ENCODE measurements at regions not wholly inside any gene's neighbourhood (a gene's known extent, or its start where the extent isn't known, plus 50 kb on each side); places are given as distances from the start of the nearest gene placed in this dataset.

DNA sequence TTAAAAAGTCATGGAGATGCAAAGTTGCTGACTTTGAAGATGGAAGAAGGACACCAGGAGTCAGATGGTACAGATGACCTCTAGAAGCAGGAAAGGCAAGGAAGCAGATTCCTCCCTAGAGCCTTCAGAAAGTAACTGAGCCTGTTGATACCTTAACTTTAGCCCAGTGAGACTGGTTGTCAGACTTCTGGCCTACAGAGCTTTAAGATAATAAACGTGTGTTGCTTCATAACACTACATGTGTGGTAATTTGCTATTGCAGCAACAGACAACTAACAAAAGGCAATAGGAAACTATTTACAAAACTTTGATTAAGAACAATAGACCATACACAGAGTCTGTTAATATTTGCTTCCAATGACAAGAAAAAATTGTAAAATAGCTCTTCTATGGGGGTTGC, 102.0 kb upstream of the USP38 start:
- Histone ChIP-seq H3K4me3 (ENCODE audit: low read depth in 1 of 2, low read length in 2 of 2) (no peak overlapping the region), H3K27ac (ENCODE audit: low read length) (no peak overlapping the region), H3K9me3 (ENCODE audit: control insufficient read depth in 1 of 2, low read length in 2 of 2) (no peaks in the 10 kb centered on the region), H3K36me3 (ENCODE audit: control insufficient read depth in 1 of 2, insufficient read depth in 2 of 2, low read length in 2 of 2) (no peaks in the 10 kb centered on the region), H3K27me3 (ENCODE audit: low read depth, low read length) (no peaks in the 10 kb centered on the region), H3K4me1 (ENCODE audit: control insufficient read depth in 1 of 2, insufficient read depth in 2 of 2, low read length in 2 of 2) (no peaks in the 10 kb centered on the region)

DNA sequence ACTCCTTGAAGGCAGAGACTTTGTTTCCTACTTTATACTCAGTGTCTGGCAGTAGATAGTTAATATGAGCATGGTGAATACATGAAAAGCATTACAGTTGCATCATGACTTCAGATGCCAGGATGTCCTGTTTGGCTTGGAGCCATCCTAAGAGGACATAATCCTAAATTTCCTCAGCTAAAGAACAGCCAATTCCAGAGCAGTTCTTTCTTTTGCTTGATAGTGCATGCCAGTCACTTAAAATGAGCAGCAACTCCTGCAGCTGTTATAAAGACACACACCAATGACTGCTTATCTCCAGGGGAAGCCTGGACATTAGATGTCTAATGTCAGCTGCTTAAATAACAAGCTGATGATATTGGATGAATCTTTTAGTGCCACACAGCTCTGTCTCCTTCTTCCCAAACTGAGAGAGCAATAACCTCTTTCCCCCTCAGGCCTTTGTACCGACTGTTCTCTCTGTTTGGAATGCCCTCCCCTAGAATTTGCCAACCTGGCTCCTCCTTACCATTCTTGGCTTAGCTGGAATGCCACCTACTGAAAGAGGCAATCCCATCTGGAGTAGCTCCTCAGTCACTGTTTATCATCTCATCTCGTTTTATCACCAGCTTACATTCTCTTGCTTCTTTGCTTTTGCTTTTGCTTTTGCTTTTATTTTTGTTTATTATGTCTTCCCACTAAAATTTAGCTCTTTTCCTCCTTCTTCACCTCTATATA, 100.8 kb upstream of the USP38 start:
- no peaks in the 10 kb centered on the region for H3K9me3 ChIP-seq (ENCODE audit: control insufficient read depth in 1 of 2, low read length in 2 of 2)
- H3K4me1 ChIP-seq (ENCODE audit: control insufficient read depth in 1 of 2, insufficient read depth in 2 of 2, low read length in 2 of 2) = no peaks in the 10 kb centered on the region
- no peaks in the 10 kb centered on the region for H3K36me3 ChIP-seq (ENCODE audit: control insufficient read depth in 1 of 2, insufficient read depth in 2 of 2, low read length in 2 of 2)
- no peaks in the 10 kb centered on the region for H3K27me3 ChIP-seq (ENCODE audit: low read depth, low read length)
- H3K27ac ChIP-seq (ENCODE audit: low read length) = no peak overlapping the region
- H3K4me3 ChIP-seq (ENCODE audit: low read depth in 1 of 2, low read length in 2 of 2) = no peak overlapping the region

DNA sequence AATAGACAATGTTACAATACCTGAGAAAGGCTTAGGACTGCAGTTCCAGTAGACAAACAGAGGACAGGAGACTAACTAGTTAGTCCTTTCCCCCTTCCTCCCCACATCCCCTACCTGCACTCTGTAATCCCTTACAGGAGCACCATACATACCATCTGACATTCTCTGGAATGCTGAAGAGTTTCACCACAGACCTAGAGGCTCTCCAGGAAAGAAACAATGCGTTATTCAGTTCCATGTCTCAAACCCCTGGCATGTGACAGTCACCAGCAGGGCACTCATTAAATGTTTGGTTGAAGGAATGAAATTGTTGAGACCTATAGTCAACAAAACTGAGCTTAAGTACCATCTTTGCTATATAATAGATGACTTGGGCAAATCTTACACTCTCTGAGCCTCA, 100.2 kb upstream of the USP38 start:
- Histone ChIP-seq H3K27me3 (ENCODE audit: low read depth, low read length) (no peaks in the 10 kb centered on the region), H3K36me3 (ENCODE audit: control insufficient read depth in 1 of 2, insufficient read depth in 2 of 2, low read length in 2 of 2) (no peaks in the 10 kb centered on the region), H3K4me3 (ENCODE audit: low read depth in 1 of 2, low read length in 2 of 2) (no peak overlapping the region), H3K4me1 (ENCODE audit: control insufficient read depth in 1 of 2, insufficient read depth in 2 of 2, low read length in 2 of 2) (no peaks in the 10 kb centered on the region), H3K27ac (ENCODE audit: low read length) (no peak overlapping the region), H3K9me3 (ENCODE audit: control insufficient read depth in 1 of 2, low read length in 2 of 2) (no peaks in the 10 kb centered on the region)

GRCh38 chr4:143085224-143085623, 99.5 kb upstream of the USP38 start:
- no peaks in the 10 kb centered on the region for H3K27me3 ChIP-seq (ENCODE audit: low read depth, low read length)
- no peak overlapping the region for H3K27ac ChIP-seq (ENCODE audit: low read length)
- no peaks in the 10 kb centered on the region for H3K9me3 ChIP-seq (ENCODE audit: control insufficient read depth in 1 of 2, low read length in 2 of 2)

DNA sequence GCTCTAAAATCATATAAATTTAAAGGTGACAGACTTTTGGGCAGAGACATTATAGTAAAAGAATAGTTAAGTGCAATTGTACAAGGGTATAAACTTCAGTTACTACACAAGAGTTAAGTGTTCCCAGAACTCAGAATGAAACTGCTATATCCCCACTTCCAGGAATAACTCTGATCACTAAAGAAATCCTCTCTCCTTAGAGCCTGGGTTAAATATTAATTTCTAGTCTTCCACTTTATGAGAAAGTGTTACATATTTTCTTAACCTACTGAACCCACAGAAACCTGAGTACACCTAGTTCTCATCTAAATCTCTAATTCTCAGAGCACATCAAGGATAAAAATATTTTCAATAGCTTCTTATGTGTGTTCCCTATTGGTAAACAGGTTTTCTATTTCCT, 99.1 kb upstream of the USP38 start:
- Histone ChIP-seq H3K9me3 (ENCODE audit: control insufficient read depth in 1 of 2, low read length in 2 of 2) (no peaks in the 10 kb centered on the region), H3K4me3 (ENCODE audit: low read depth in 1 of 2, low read length in 2 of 2) (no peak overlapping the region), H3K4me1 (ENCODE audit: control insufficient read depth in 1 of 2, insufficient read depth in 2 of 2, low read length in 2 of 2) (no peaks in the 10 kb centered on the region), H3K36me3 (ENCODE audit: control insufficient read depth in 1 of 2, insufficient read depth in 2 of 2, low read length in 2 of 2) (no peaks in the 10 kb centered on the region), H3K27me3 (ENCODE audit: low read depth, low read length) (no peaks in the 10 kb centered on the region), H3K27ac (ENCODE audit: low read length) (no peak overlapping the region)

More at GRCh38 chr4:143085224-143085623, 99.5 kb upstream of the USP38 start:
- H3K36me3 ChIP-seq (ENCODE audit: control insufficient read depth in 1 of 2, insufficient read depth in 2 of 2, low read length in 2 of 2) = no peaks in the 10 kb centered on the region
- no peak overlapping the region for H3K4me3 ChIP-seq (ENCODE audit: low read depth in 1 of 2, low read length in 2 of 2)
- no peaks in the 10 kb centered on the region for H3K4me1 ChIP-seq (ENCODE audit: control insufficient read depth in 1 of 2, insufficient read depth in 2 of 2, low read length in 2 of 2)

DNA sequence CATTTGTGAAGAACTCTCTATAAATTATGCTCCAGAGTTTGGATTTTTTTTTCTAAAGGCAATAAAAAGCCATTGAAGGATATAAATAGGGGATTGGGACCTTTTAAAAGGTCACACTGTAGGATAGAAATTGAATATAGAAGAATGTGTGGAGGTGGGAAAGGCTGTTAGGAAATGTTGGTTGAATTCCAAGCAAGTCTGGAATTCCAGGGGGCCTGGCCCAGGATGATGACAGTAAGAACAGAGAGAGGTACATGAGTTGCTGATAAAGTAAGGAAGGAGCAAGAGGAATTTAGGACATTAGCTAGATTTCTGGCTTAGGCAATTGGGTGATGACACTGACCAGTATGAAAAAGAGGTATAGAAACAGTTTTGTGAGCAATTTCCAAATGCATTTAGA, 95.4 kb upstream of the USP38 start:
- Histone ChIP-seq H3K27ac (ENCODE audit: low read length) (no peak overlapping the region), H3K36me3 (ENCODE audit: control insufficient read depth in 1 of 2, insufficient read depth in 2 of 2, low read length in 2 of 2) (no peaks in the 10 kb centered on the region), H3K27me3 (ENCODE audit: low read depth, low read length) (no peaks in the 10 kb centered on the region), H3K9me3 (ENCODE audit: control insufficient read depth in 1 of 2, low read length in 2 of 2) (no peaks in the 10 kb centered on the region), H3K4me1 (ENCODE audit: control insufficient read depth in 1 of 2, insufficient read depth in 2 of 2, low read length in 2 of 2) (no peaks in the 10 kb centered on the region), H3K4me3 (ENCODE audit: low read depth in 1 of 2, low read length in 2 of 2) (no peak overlapping the region)

- Histone ChIP-seq H3K27ac (ENCODE audit: low read length) (no peak overlapping the region), H3K9me3 (ENCODE audit: control insufficient read depth in 1 of 2, low read length in 2 of 2) (no peaks in the 10 kb centered on the region), H3K4me3 (ENCODE audit: low read depth in 1 of 2, low read length in 2 of 2) (no peak overlapping the region), H3K36me3 (ENCODE audit: control insufficient read depth in 1 of 2, insufficient read depth in 2 of 2, low read length in 2 of 2) (no peaks in the 10 kb centered on the region), H3K4me1 (ENCODE audit: control insufficient read depth in 1 of 2, insufficient read depth in 2 of 2, low read length in 2 of 2) (no peaks in the 10 kb centered on the region), H3K27me3 (ENCODE audit: low read depth, low read length) (no peaks in the 10 kb centered on the region)
These were observed 94.9 kb upstream of the USP38 start for GRCh38 chr4:143089847-143090246.

DNA sequence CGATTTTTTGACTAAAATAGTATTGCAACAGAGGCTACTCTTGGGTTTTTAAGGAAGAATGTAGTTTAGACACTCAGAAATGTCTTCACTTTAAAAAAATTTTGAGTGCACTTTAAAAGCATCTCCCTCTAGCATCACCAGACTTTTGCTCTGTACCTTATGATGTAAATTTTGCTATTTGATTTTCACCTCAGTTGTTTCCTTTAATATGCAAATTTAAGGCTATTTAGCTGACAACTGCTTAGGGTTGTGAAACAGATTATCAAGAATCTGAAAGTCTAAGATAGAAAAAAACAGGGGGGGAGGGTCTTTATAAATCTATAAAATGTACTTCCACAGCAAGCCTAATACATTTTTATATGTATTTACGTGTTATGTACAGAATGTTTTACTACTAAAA, 92.9 kb upstream of the USP38 start:
- Histone ChIP-seq H3K9me3 (ENCODE audit: control insufficient read depth in 1 of 2, low read length in 2 of 2) (no peaks in the 10 kb centered on the region), H3K4me3 (ENCODE audit: low read depth in 1 of 2, low read length in 2 of 2) (no peak overlapping the region), H3K27ac (ENCODE audit: low read length) (no peak overlapping the region), H3K27me3 (ENCODE audit: low read depth, low read length) (no peaks in the 10 kb centered on the region), H3K4me1 (ENCODE audit: control insufficient read depth in 1 of 2, insufficient read depth in 2 of 2, low read length in 2 of 2) (no peaks in the 10 kb centered on the region), H3K36me3 (ENCODE audit: control insufficient read depth in 1 of 2, insufficient read depth in 2 of 2, low read length in 2 of 2) (no peaks in the 10 kb centered on the region)

DNA sequence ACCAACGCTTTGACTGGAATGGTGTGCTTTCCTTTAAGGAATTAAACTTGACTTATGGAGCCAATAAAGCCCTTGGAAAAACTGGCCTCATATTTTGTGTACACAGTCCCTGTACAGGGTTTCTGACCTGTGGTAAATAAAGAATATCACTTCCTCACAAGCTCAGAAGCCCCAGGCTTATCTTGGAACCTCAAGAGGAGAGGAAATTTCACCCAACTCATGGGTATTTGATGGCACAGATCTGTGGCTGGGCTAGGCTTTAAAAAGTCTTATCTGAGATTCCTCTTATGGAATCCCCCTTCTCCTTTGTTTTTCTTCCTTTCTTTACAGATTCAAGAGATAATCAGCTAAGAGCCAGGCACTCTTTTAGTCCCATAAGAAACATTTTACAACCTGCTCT, 89.3 kb upstream of the USP38 start:
- Histone ChIP-seq H3K36me3 (ENCODE audit: control insufficient read depth in 1 of 2, insufficient read depth in 2 of 2, low read length in 2 of 2) (no peaks in the 10 kb centered on the region), H3K27ac (ENCODE audit: low read length) (no peak overlapping the region), H3K27me3 (ENCODE audit: low read depth, low read length) (no peaks in the 10 kb centered on the region), H3K4me1 (ENCODE audit: control insufficient read depth in 1 of 2, insufficient read depth in 2 of 2, low read length in 2 of 2) (no peaks in the 10 kb centered on the region), H3K4me3 (ENCODE audit: low read depth in 1 of 2, low read length in 2 of 2) (no peak overlapping the region), H3K9me3 (ENCODE audit: control insufficient read depth in 1 of 2, low read length in 2 of 2) (no peaks in the 10 kb centered on the region)

- Histone ChIP-seq H3K9me3 (ENCODE audit: control insufficient read depth in 1 of 2, low read length in 2 of 2) (no peaks in the 10 kb centered on the region), H3K36me3 (ENCODE audit: control insufficient read depth in 1 of 2, insufficient read depth in 2 of 2, low read length in 2 of 2) (no peaks in the 10 kb centered on the region), H3K27ac (ENCODE audit: low read length) (no peak overlapping the region), H3K4me3 (ENCODE audit: low read depth in 1 of 2, low read length in 2 of 2) (no peak overlapping the region), H3K4me1 (ENCODE audit: control insufficient read depth in 1 of 2, insufficient read depth in 2 of 2, low read length in 2 of 2) (no peaks in the 10 kb centered on the region), H3K27me3 (ENCODE audit: low read depth, low read length) (no peaks in the 10 kb centered on the region)
These were observed 87.0 kb upstream of the USP38 start for GRCh38 chr4:143097751-143098150.

GRCh38 chr4:143099693-143100092, 85.0 kb upstream of the USP38 start:
- H3K27me3 ChIP-seq (ENCODE audit: low read depth, low read length) = no peaks in the 10 kb centered on the region
- H3K4me1 ChIP-seq (ENCODE audit: control insufficient read depth in 1 of 2, insufficient read depth in 2 of 2, low read length in 2 of 2) = no peaks in the 10 kb centered on the region
- no peak overlapping the region for H3K27ac ChIP-seq (ENCODE audit: low read length)
- no peaks in the 10 kb centered on the region for H3K36me3 ChIP-seq (ENCODE audit: control insufficient read depth in 1 of 2, insufficient read depth in 2 of 2, low read length in 2 of 2)
- H3K4me3 ChIP-seq (ENCODE audit: low read depth in 1 of 2, low read length in 2 of 2) = no peak overlapping the region
- H3K9me3 ChIP-seq (ENCODE audit: control insufficient read depth in 1 of 2, low read length in 2 of 2) = no peaks in the 10 kb centered on the region

DNA sequence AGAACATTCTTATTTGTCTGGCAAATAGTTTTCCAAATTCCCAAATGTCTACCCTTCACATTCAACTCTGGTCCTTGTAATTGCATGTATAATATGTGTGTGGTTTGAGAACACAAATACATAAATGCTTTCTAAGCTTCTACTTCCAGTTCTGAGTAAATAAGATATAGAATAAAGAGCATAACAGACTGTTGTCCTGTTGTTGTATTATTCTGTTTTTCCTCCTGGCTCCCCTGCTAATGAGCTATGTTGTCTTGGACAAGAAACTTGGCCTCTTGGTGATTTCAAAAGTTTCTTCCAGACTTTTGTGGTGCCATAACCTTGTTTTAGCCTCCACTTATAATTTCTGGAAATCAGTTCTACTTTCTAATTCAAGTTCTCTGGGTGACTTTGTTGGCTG, 75.3 kb upstream of the USP38 start:
- Histone ChIP-seq H3K36me3 (ENCODE audit: control insufficient read depth in 1 of 2, insufficient read depth in 2 of 2, low read length in 2 of 2) (no peaks in the 10 kb centered on the region), H3K9me3 (ENCODE audit: control insufficient read depth in 1 of 2, low read length in 2 of 2) (no peaks in the 10 kb centered on the region)

More for the DNA sequence above, 75.3 kb upstream of the USP38 start:
- H3K4me3 ChIP-seq (ENCODE audit: low read depth in 1 of 2, low read length in 2 of 2) = no peak overlapping the region
- no peaks in the 10 kb centered on the region for H3K4me1 ChIP-seq (ENCODE audit: control insufficient read depth in 1 of 2, insufficient read depth in 2 of 2, low read length in 2 of 2)
- no peak overlapping the region for H3K27ac ChIP-seq (ENCODE audit: low read length)
- no peaks in the 10 kb centered on the region for H3K27me3 ChIP-seq (ENCODE audit: low read depth, low read length)

Data from muscle layer of duodenum (tissue), 2 donors.